ENCODE measurements at regions not wholly inside any gene's neighbourhood (a gene's known extent, or its start where the extent isn't known, plus 50 kb on each side); places are given as distances from the start of the nearest gene placed in this dataset.

DNA sequence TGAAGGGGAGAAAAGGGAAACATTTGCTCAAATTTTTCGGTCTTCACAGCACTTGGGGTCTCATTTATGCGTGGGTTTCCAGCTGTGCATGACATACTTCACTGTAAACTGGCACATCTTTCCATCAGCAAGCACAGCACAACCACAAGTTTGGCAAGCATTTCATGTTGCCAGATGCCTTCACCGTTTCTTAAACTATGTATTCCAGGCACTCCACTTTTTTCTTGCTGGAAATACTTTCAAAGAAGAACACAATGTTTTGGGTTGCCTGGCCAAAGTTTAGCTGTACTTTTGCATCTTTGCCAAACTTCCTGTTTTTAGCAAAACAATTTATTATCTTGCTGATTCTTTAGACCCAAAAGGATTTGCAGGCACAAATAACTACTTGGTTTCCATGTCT lies 194.6 kb upstream of the MEIS1 start:
- H3K9me2 ChIP-seq (replicated peaks; ENCODE audit: insufficient read depth, low read length): no peaks in the 10 kb centered on the region
- H3K4me1 ChIP-seq (ENCODE audit: low read length): no peaks in the 10 kb centered on the region
- TF ChIP-seq EZH2 (optimal IDR thresholded peaks at IDR 0.05; ENCODE audit: low read depth, low read length) (no peak), EZH2phosphoT487 (IDR thresholded peaks at IDR 0.05; ENCODE audit: low read length) (no peak)
- TF ChIP-seq, protein P1, sequence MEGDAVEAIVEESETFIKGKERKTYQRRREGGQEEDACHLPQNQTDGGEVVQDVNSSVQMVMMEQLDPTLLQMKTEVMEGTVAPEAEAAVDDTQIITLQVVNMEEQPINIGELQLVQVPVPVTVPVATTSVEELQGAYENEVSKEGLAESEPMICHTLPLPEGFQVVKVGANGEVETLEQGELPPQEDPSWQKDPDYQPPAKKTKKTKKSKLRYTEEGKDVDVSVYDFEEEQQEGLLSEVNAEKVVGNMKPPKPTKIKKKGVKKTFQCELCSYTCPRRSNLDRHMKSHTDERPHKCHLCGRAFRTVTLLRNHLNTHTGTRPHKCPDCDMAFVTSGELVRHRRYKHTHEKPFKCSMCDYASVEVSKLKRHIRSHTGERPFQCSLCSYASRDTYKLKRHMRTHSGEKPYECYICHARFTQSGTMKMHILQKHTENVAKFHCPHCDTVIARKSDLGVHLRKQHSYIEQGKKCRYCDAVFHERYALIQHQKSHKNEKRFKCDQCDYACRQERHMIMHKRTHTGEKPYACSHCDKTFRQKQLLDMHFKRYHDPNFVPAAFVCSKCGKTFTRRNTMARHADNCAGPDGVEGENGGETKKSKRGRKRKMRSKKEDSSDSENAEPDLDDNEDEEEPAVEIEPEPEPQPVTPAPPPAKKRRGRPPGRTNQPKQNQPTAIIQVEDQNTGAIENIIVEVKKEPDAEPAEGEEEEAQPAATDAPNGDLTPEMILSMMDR (IDR thresholded peaks at IDR 0.05; ENCODE audit: low read length): no peak
- H3F3A ChIP-seq (ENCODE audit: insufficient read depth, low read length): no peaks in the 10 kb centered on the region
- no peak overlapping the region for H3K9ac ChIP-seq (ENCODE audit: low read length)
- no peaks in the 10 kb centered on the region for H3K36me3 ChIP-seq (replicated peaks; ENCODE audit: insufficient read depth, low read length)
- H3K4me3 ChIP-seq (ENCODE audit: low read length): no peak overlapping the region
- H3K4me2 ChIP-seq (ENCODE audit: low read depth, low read length): no peak overlapping the region
- no peaks in the 10 kb centered on the region for H3K27me3 ChIP-seq (replicated peaks; ENCODE audit: insufficient read depth, low read length)
- H4K20me1 ChIP-seq (ENCODE audit: insufficient read depth, low read length): no peaks in the 10 kb centered on the region
- DNase-seq: no peak
- no peak overlapping the region for H2AFZ ChIP-seq (ENCODE audit: low read length)
- no peaks in the 10 kb centered on the region for H3K9me3 ChIP-seq (replicated peaks; ENCODE audit: insufficient read depth, low read length)
- no peaks in the 10 kb centered on the region for H3K79me2 ChIP-seq (ENCODE audit: low read length)
- H3K27ac ChIP-seq (ENCODE audit: low read length): no peak overlapping the region

DNA sequence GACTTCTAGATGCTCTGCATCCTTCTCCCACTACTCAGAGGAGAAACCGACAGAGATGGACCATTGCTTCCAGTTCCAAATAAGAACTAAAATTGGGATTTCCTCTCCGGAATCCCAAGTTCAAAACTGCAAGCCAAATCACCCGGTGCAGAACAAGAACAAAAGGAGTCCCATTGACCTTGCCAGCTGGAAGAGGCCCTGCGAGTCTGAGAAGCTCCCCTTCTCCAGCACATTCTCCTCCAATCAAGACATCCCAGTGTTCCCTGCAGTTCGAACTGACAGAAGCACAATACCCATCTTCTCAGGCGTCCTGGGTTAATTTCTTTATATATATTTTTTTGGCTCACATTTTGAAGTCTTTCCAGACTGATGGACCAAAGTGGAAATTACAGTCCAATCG lies 195.3 kb upstream of the MEIS1 start:
- H3K9me2 ChIP-seq (replicated peaks; ENCODE audit: insufficient read depth, low read length): no peaks in the 10 kb centered on the region
- no peaks in the 10 kb centered on the region for H3K9me3 ChIP-seq (replicated peaks; ENCODE audit: insufficient read depth, low read length)
- no peaks in the 10 kb centered on the region for H3K36me3 ChIP-seq (replicated peaks; ENCODE audit: insufficient read depth, low read length)
- no peak overlapping the region for H3K27ac ChIP-seq (ENCODE audit: low read length)
- no peak overlapping the region for H3K4me2 ChIP-seq (ENCODE audit: low read depth, low read length)
- no peak for DNase-seq
- no peak overlapping the region for H3K4me3 ChIP-seq (ENCODE audit: low read length)
- no peaks in the 10 kb centered on the region for H3K79me2 ChIP-seq (ENCODE audit: low read length)
- H2AFZ ChIP-seq (ENCODE audit: low read length): no peak overlapping the region
- no peaks in the 10 kb centered on the region for H3K4me1 ChIP-seq (ENCODE audit: low read length)
- H3K9ac ChIP-seq (ENCODE audit: low read length): no peak overlapping the region
- no peaks in the 10 kb centered on the region for H4K20me1 ChIP-seq (ENCODE audit: insufficient read depth, low read length)
- TF ChIP-seq EZH2 (optimal IDR thresholded peaks at IDR 0.05; ENCODE audit: low read depth, low read length): no peak
- no peak for TF ChIP-seq EZH2phosphoT487 (IDR thresholded peaks at IDR 0.05; ENCODE audit: low read length)
- TF ChIP-seq, protein P1 (IDR thresholded peaks at IDR 0.05; ENCODE audit: low read length): no peak
- no peaks in the 10 kb centered on the region for H3F3A ChIP-seq (ENCODE audit: insufficient read depth, low read length)
- H3K27me3 ChIP-seq (replicated peaks; ENCODE audit: insufficient read depth, low read length): no peaks in the 10 kb centered on the region

DNA sequence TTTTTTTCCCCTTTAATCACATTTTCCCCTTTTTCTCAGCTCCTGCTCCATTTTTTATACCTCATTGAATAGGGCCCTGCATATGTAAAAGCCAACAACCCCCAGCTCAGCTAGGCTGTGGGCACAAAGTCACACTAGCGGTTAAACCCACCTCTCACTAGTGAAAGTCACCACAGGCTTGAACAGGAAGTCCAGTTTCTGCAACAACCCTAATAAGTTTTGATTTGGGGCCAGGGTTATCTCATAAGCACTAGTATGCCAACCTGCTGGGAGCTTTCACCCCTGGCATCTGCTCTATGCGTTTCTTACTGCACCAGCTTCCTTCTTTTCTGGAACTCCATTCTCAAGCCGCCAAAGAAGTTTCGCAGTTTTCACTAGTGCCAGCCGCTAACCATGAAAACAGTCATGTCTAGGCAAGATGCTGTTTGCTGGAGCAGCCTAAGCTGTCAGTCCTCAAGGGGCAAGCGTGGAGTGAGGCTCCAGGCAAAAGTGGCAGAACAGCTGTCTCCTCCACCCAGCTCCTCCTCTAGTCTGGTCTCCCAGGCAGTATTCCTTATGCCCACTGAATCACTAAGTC lies 197.0 kb upstream of the MEIS1 start:
- H4K20me1 ChIP-seq (ENCODE audit: insufficient read depth, low read length): no peaks in the 10 kb centered on the region
- no peaks in the 10 kb centered on the region for H3K36me3 ChIP-seq (replicated peaks; ENCODE audit: insufficient read depth, low read length)
- H2AFZ ChIP-seq (ENCODE audit: low read length): no peak overlapping the region
- no peak overlapping the region for H3K4me3 ChIP-seq (ENCODE audit: low read length)
- no peaks in the 10 kb centered on the region for H3K9me3 ChIP-seq (replicated peaks; ENCODE audit: insufficient read depth, low read length)
- H3K9ac ChIP-seq (ENCODE audit: low read length): no peak overlapping the region
- H3K9me2 ChIP-seq (replicated peaks; ENCODE audit: insufficient read depth, low read length): no peaks in the 10 kb centered on the region
- no peak overlapping the region for H3K4me2 ChIP-seq (ENCODE audit: low read depth, low read length)
- no peaks in the 10 kb centered on the region for H3K79me2 ChIP-seq (ENCODE audit: low read length)
- no peak for DNase-seq
- no peaks in the 10 kb centered on the region for H3K4me1 ChIP-seq (ENCODE audit: low read length)
- no peak overlapping the region for H3K27ac ChIP-seq (ENCODE audit: low read length)
- TF ChIP-seq, protein P1 (IDR thresholded peaks at IDR 0.05; ENCODE audit: low read length): no peak
- TF ChIP-seq EZH2 (optimal IDR thresholded peaks at IDR 0.05; ENCODE audit: low read depth, low read length) (no peak), EZH2phosphoT487 (IDR thresholded peaks at IDR 0.05; ENCODE audit: low read length) (no peak)
- H3K27me3 ChIP-seq (replicated peaks; ENCODE audit: insufficient read depth, low read length): no peaks in the 10 kb centered on the region
- H3F3A ChIP-seq (ENCODE audit: insufficient read depth, low read length): no peaks in the 10 kb centered on the region
